Nephron progenitor cell (in vitro differentiated cells): ENCODE measurements at regions not wholly inside any gene's neighbourhood (a gene's known extent, or its start where the extent isn't known, plus 50 kb on each side); places are given as distances from the start of the nearest gene placed in this dataset.

ENCODE experiments used
- DNase-seq: peaks from one replicate; pipeline ENCODE4 v3.0.0; 2021
- H3K27ac Mint-ChIP-seq: 2 replicates; pipeline ENCODE4 v1.8.0; 2021; ENCODE audit warnings: mild to moderate bottlenecking, moderate library complexity, mixed read lengths
- H3K27me3 Mint-ChIP-seq: 2 replicates; pipeline ENCODE4 v1.8.0; 2021; ENCODE audit warnings: mild to moderate bottlenecking, low read depth, mixed read lengths; ENCODE audit not compliant: poor library complexity
- H3K36me3 Mint-ChIP-seq: 2 replicates; pipeline ENCODE4 v1.8.0; 2021; ENCODE audit warnings: low read depth, mixed read lengths
- H3K4me1 Mint-ChIP-seq: 2 replicates; pipeline ENCODE4 v1.8.0; 2021; ENCODE audit warnings: mixed read lengths
- H3K4me3 Mint-ChIP-seq: 2 replicates; pipeline ENCODE4 v1.8.0; 2021; ENCODE audit warnings: mild to moderate bottlenecking, moderate library complexity, mixed read lengths
- H3K9me3 Mint-ChIP-seq: 2 replicates; pipeline ENCODE4 v1.8.0; 2021; ENCODE audit warnings: mild to moderate bottlenecking, moderate library complexity, mixed read lengths
- CTCF ChIP-seq: fragments of 200-600 bp; sonication (generic); IDR thresholded peaks from 2 replicates; pipeline ENCODE4 v1.5.0; 2021; ENCODE audit warnings: antibody characterized with exemption

DNA sequence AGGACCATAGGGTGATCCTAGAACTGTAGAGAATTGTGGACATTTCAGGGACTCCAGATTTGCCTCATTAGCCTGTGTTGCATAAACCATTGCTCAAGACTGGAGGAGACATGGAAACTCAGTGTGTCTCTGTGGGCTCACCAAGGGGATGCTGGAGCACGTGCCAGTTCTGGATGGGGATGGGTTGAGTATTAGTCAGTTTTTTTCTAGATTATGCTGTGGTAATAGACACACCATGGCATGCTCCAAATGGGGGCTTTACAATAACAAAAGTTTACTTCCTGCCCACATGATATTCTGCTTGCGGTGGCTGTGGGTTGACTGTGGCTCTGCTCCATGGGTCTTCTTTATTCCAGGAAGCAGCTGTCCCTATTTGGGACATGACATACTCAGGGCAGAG is 125.4 kb downstream of the FOXD2 start:
- H3K4me1 Mint-ChIP-seq = peaks cover 86% of the 10 kb centered on the region
- no peak for DNase-seq
- H3K27ac Mint-ChIP-seq = no peak overlapping the region
- H3K4me3 Mint-ChIP-seq = no peak overlapping the region
- H3K9me3 Mint-ChIP-seq = no peaks in the 10 kb centered on the region
- no peaks in the 10 kb centered on the region for H3K36me3 Mint-ChIP-seq
- peaks cover 44% of the 10 kb centered on the region for H3K27me3 Mint-ChIP-seq
- TF ChIP-seq CTCF = no peak

DNA sequence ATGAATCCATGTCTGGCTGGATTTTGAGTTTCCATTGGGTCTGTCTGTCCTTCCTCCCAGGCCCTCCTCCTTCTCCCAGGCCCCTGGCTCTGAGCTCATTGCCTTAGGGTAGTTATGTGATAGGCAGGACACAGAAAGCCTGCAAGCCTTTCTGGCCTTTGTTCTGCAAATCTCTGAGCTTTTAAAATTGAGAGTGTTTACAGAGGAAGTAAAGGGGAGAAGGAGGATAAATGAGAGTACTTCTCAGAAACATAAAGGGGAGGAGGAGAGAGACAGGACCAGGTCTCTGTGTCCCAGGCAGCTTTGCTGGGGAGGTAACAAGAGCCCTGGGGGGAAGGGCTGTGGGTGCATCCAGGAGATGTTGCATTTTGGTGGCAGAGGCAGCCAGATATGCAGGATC is 126.7 kb downstream of the FOXD2 start:
- H3K4me1 Mint-ChIP-seq = peaks cover 80% of the 10 kb centered on the region
- DNase-seq = no peak
- H3K36me3 Mint-ChIP-seq = no peaks in the 10 kb centered on the region
- TF ChIP-seq CTCF = no peak
- peaks cover 53% of the 10 kb centered on the region for H3K27me3 Mint-ChIP-seq
- peak overlapping the region; percentile 28 for H3K27ac Mint-ChIP-seq
- H3K9me3 Mint-ChIP-seq = no peaks in the 10 kb centered on the region
- H3K4me3 Mint-ChIP-seq = no peak overlapping the region

DNA sequence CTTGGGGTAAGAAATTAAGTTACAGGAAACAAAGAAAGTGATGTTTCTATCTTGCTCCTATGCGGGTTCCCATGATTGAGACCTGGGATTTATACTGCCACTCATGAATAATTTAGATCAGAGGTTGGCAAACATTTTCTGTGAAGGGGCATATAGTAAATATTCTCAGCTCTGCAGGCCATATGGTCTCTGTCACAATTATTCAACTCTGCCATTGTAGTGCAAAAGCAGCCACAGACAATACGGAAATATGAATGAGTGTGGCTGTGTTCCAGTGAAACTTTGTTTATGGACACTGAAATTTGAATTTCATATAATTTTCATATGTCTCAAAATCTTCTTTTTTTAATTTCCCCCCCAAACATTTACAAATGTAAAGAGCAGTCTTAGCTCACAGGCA is 127.2 kb downstream of the FOXD2 start:
- H3K9me3 Mint-ChIP-seq = no peaks in the 10 kb centered on the region
- H3K4me1 Mint-ChIP-seq = peaks cover 80% of the 10 kb centered on the region
- H3K36me3 Mint-ChIP-seq = no peaks in the 10 kb centered on the region
- no peak for DNase-seq
- no peak overlapping the region for H3K4me3 Mint-ChIP-seq
- no peak overlapping the region for H3K27ac Mint-ChIP-seq
- H3K27me3 Mint-ChIP-seq = peaks cover 59% of the 10 kb centered on the region
- TF ChIP-seq CTCF = no peak

GRCh38 chr1:47565676-47566075 is 127.8 kb downstream of the FOXD2 start:
- no peak overlapping the region for H3K4me3 Mint-ChIP-seq
- H3K36me3 Mint-ChIP-seq = no peaks in the 10 kb centered on the region
- H3K27ac Mint-ChIP-seq = no peak overlapping the region
- H3K9me3 Mint-ChIP-seq = no peaks in the 10 kb centered on the region
- H3K4me1 Mint-ChIP-seq = peaks cover 80% of the 10 kb centered on the region
- peaks cover 61% of the 10 kb centered on the region for H3K27me3 Mint-ChIP-seq
- TF ChIP-seq CTCF = no peak
- no peak for DNase-seq

DNA sequence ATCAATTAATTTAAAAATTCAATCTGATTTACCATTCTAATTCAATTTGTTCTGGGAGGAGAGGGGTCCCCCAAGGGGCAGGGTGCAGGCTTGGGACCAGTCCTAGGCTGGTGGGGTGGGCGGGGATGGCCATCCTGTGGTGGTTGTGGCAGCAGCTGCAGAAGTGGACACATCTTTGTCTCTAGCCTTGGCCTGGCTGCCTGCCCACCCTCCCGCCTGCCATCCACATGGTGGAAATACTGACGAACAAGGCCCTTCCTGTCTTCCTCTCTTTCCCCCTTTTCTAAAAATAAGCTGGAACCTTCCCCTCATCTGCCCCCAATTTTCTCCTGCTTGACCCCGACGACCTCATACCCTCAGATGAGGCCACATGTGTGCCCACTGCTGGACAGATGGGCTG is 130.9 kb downstream of the FOXD2 start:
- H3K4me1 Mint-ChIP-seq = peaks cover 75% of the 10 kb centered on the region
- H3K27ac Mint-ChIP-seq = no peak overlapping the region
- H3K4me3 Mint-ChIP-seq = no peak overlapping the region
- peaks cover 61% of the 10 kb centered on the region for H3K27me3 Mint-ChIP-seq
- DNase-seq = no peak
- TF ChIP-seq CTCF = no peak
- no peaks in the 10 kb centered on the region for H3K36me3 Mint-ChIP-seq
- no peaks in the 10 kb centered on the region for H3K9me3 Mint-ChIP-seq

- no peak overlapping the region for H3K4me3 Mint-ChIP-seq
- H3K27me3 Mint-ChIP-seq = peaks cover 61% of the 10 kb centered on the region
- H3K9me3 Mint-ChIP-seq = no peaks in the 10 kb centered on the region
- DNase-seq = no peak
- H3K36me3 Mint-ChIP-seq = no peaks in the 10 kb centered on the region
- no peak overlapping the region for H3K27ac Mint-ChIP-seq
- peaks cover 75% of the 10 kb centered on the region for H3K4me1 Mint-ChIP-seq
- no peak for TF ChIP-seq CTCF
These were observed 131.4 kb downstream of the FOXD2 start for GRCh38 chr1:47569261-47569660.
